GM12892 (cell line): ENCODE measurements at regions not wholly inside any gene's neighbourhood (a gene's known extent, or its start where the extent isn't known, plus 50 kb on each side); places are given as distances from the start of the nearest gene placed in this dataset.

Experiments used
- POLR2AphosphoS5 ChIP-seq: IDR thresholded peaks from 2 replicates; pipeline ENCODE4 v1.6.1; 2011; ENCODE audit warnings: low read depth, low read length, control low read depth
- TAF1 ChIP-seq: IDR thresholded peaks from 2 replicates; pipeline ENCODE4 v1.6.1; 2011; ENCODE audit warnings: low read depth, mild to moderate bottlenecking, control low read depth, low read length, borderline replicate concordance

GRCh38 chr2:146870691-146871090 lies 974.1 kb upstream of the ACVR2A start:
- TF ChIP-seq TAF1 (no peak), POLR2AphosphoS5 (no peak)
